ENCODE measurements at regions not wholly inside any gene's neighbourhood (a gene's known extent, or its start where the extent isn't known, plus 50 kb on each side); places are given as distances from the start of the nearest gene placed in this dataset.

GRCh38 chr2:8565399-8566154 lies 116.3 kb upstream of the ID2 start:
- no peak overlapping the region for H3K27ac ChIP-seq (replicated peaks in 1 of 4)
- WGBS = 91% methylated on average over 4 of the region's 13 CpGs
- DNase-seq (ENCODE audit: extremely low spot score) = no peak
- peaks cover 0 to 5% (median 2%) of the 10 kb centered on the region in 4 donors for H3K9me3 ChIP-seq
- no peak overlapping the region for H3K4me3 ChIP-seq
- H3K27me3 ChIP-seq = no peaks in the 10 kb centered on the region
- TF ChIP-seq POLR2A (IDR thresholded peaks at IDR 0.05; ENCODE audit: low read depth) = no peak
- TF ChIP-seq EP300 (IDR thresholded peaks at IDR 0.05) = no peak
- TF ChIP-seq CTCF (IDR thresholded peaks at IDR 0.05) = no peak
- TF ChIP-seq POLR2AphosphoS5 (IDR thresholded peaks at IDR 0.05) = no peak
- H3K4me1 ChIP-seq = no peaks in the 10 kb centered on the region
- no peaks in the 10 kb centered on the region for H3K36me3 ChIP-seq
- intact Hi-C loops (cut with DNase I) = no loop called here

DNA sequence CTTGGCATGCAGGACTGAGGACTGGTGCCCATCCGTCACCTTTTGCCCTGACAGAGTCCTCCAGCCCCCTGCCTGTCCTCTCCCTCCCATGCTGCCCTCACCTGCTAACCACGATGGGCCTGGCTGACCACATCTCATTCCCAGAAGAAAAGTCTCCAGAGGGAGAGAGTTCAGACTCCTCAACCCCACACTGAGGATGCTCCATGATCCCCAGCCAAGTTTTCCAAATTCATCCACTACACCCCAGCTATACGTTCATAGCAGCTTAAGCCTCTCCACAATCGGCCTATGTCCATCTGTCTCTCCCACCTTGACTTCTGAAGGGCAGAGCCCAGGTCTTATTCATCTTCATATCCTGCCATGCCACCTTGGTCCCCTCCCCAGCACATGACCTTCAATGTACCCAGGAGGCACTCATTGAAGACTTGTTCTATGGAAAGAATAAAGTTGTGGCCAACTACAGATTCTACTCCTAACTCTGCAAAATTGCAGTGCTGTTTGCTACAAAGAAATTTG lies 115.6 kb upstream of the ID2 start:
- intact Hi-C loops (cut with DNase I) = no loop called here
- no peak for DNase-seq (ENCODE audit: extremely low spot score)
- 86% methylated on average over 3 of the region's 4 CpGs for WGBS

GRCh38 chr2:8566774-8567468 lies 114.9 kb upstream of the ID2 start:
- 95% methylated on average over 15 of the region's 15 CpGs for WGBS
- H3K27me3 ChIP-seq = no peaks in the 10 kb centered on the region
- no peak overlapping the region for H3K4me3 ChIP-seq
- peaks cover 0 to 4% (median 0%) of the 10 kb centered on the region in 4 donors for H3K9me3 ChIP-seq
- no peak for DNase-seq (ENCODE audit: extremely low spot score)
- H3K4me1 ChIP-seq = no peaks in the 10 kb centered on the region
- intact Hi-C loops (cut with DNase I) = no loop called here
- H3K27ac ChIP-seq (replicated peaks in 1 of 4) = no peak overlapping the region
- TF ChIP-seq CTCF (IDR thresholded peaks at IDR 0.05) = no peak
- TF ChIP-seq POLR2A (IDR thresholded peaks at IDR 0.05; ENCODE audit: low read depth) = no peak
- TF ChIP-seq POLR2AphosphoS5 (IDR thresholded peaks at IDR 0.05) = no peak
- TF ChIP-seq EP300 (IDR thresholded peaks at IDR 0.05) = no peak
- H3K36me3 ChIP-seq = no peaks in the 10 kb centered on the region

More for the DNA sequence above, 115.6 kb upstream of the ID2 start:
- Histone ChIP-seq H3K4me1 (no peaks in the 10 kb centered on the region), H3K9me3 (peaks cover 0 to 5% (median 0%) of the 10 kb centered on the region in 4 donors), H3K27ac (replicated peaks in 1 of 4) (no peak overlapping the region), H3K27me3 (no peaks in the 10 kb centered on the region), H3K36me3 (no peaks in the 10 kb centered on the region), H3K4me3 (no peak overlapping the region)
- no peak for TF ChIP-seq CTCF (IDR thresholded peaks at IDR 0.05)
- TF ChIP-seq POLR2A (IDR thresholded peaks at IDR 0.05; ENCODE audit: low read depth) = no peak
- no peak for TF ChIP-seq EP300 (IDR thresholded peaks at IDR 0.05)
- TF ChIP-seq POLR2AphosphoS5 (IDR thresholded peaks at IDR 0.05) = no peak

DNA sequence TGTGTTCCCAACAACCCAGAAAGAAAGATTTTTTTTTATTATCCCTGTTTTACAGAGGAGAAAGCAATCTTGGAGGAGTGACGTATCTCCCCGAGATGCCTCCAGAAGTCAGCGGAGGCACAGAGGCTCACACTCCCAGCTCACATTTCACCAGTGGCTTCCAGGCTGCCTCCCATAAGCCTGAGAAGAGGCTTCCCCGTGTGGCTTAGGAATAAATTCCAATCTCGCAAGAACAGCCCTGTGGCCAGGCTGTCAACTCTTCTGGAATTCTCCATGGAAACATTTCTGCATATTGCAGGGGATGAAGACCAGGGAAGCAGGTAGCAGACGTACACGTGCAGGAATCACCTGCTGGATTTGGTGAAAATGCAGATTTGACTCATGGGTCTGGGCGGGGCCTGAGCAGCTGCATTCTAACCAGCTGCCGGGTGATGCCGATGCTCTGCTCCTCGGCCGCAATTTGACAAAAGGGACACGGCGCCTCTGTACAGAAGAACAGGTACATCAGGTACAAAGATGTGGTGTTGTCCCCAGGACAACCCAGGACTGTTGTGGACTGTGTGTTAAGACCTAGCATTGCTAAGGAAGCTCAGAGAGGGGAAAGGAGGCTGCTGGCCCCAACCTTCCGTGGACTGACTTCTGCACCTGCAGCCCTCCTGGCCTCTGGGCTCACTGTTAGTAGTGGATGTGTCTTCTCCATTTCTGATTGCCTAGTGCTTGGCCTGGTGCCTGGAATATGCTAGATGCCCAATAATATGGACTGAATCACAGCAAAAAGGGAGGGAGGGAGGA lies 114.2 kb upstream of the ID2 start:
- no peak for TF ChIP-seq CTCF (IDR thresholded peaks at IDR 0.05)
- TF ChIP-seq POLR2A (IDR thresholded peaks at IDR 0.05; ENCODE audit: low read depth) = no peak
- TF ChIP-seq POLR2AphosphoS5 (IDR thresholded peaks at IDR 0.05) = no peak
- no peak for TF ChIP-seq EP300 (IDR thresholded peaks at IDR 0.05)
- no peak for DNase-seq (ENCODE audit: extremely low spot score)
- Histone ChIP-seq H3K36me3 (no peaks in the 10 kb centered on the region), H3K4me3 (no peak overlapping the region), H3K4me1 (no peaks in the 10 kb centered on the region), H3K27me3 (no peaks in the 10 kb centered on the region), H3K27ac (replicated peaks in 1 of 4) (no peak overlapping the region), H3K9me3 (no peaks in the 10 kb centered on the region)
- intact Hi-C loops (cut with DNase I) = no loop called here
- 86% methylated on average over 15 of the region's 15 CpGs for WGBS

Data from esophagus muscularis mucosa (tissue), 4 donors.